H1 (cell line): ENCODE measurements at regions not wholly inside any gene's neighbourhood (a gene's known extent, or its start where the extent isn't known, plus 50 kb on each side); places are given as distances from the start of the nearest gene placed in this dataset.

ENCODE experiments used
- CTCF ChIA-PET: fragments of 300-600 bp; sonication (Branson Sonifier 250); formaldehyde crosslinking; loops from one replicate; lab custom pipeline; 2021; ENCODE audit not compliant: partially characterized antibody; lab: Charles Lee
- POLR2A ChIA-PET: fragments of 300-600 bp; sonication (Branson Sonifier 250); formaldehyde crosslinking; loops from one replicate; lab custom pipeline; 2021; ENCODE audit warnings: inconsistent platforms; ENCODE audit not compliant: partially characterized antibody; lab: Charles Lee
- DNase-seq, 2 experiments: peaks; one replicate each; pipeline versions ENCODE4 v3.0.0 to v3.0.0-alpha.2; 2010 to 2022; ENCODE audit warnings: low spot score in 2 of 2, low read depth in 1 of 2, mixed read lengths in 1 of 2
- FAIRE-seq: peaks from 2 replicates; lab custom pipeline; 2011; peaks lifted over from hg19 to GRCh38; lab: Jason Lieb, UNC
- H2AFZ ChIP-seq: 2 replicates; pipeline ENCODE4 v1.8.1; 2012; ENCODE audit warnings: low read length, inconsistent platforms
- H2AK5ac ChIP-seq: 2 replicates; pipeline ENCODE4 v1.6.1; 2013; ENCODE audit warnings: low read depth, low read length
- H2BK120ac ChIP-seq: replicated peaks from 2 replicates; pipeline ENCODE3; 2013; ENCODE audit warnings: low read depth, low read length, inconsistent platforms
- H2BK12ac ChIP-seq: 2 replicates; pipeline ENCODE4 v1.6.1; 2013; ENCODE audit warnings: low read depth, low read length
- H2BK15ac ChIP-seq: 2 replicates; pipeline ENCODE4 v1.6.1; 2013; ENCODE audit warnings: low read length
- H2BK20ac ChIP-seq: 2 replicates; pipeline ENCODE4 v1.6.1; 2013; ENCODE audit warnings: low read length
- H2BK5ac ChIP-seq: 2 replicates; pipeline ENCODE4 v1.6.1; 2013; ENCODE audit warnings: low read depth, low read length
- H3K14ac ChIP-seq: 2 replicates; pipeline ENCODE4 v1.6.1; 2013; ENCODE audit warnings: inconsistent platforms; ENCODE audit not compliant: insufficient read length
- H3K18ac ChIP-seq: 2 replicates; pipeline ENCODE4 v1.6.1; 2013; ENCODE audit warnings: low read length; ENCODE audit errors: extremely low read depth
- H3K23ac ChIP-seq: 2 replicates; pipeline ENCODE4 v1.6.1; 2013; ENCODE audit warnings: inconsistent platforms; ENCODE audit not compliant: insufficient read length
- H3K23me2 ChIP-seq: 2 replicates; pipeline ENCODE4 v1.6.1; 2013; ENCODE audit warnings: low read depth, low read length
- H3K27ac ChIP-seq: 2 replicates; pipeline ENCODE4 v1.6.1; 2011; ENCODE audit warnings: low read depth, low read length, inconsistent platforms
- H3K27me3 ChIP-seq, 4 experiments: replicated peaks in 1 of 4; 1 replicate in 1 of 4; 2 replicates in 3 of 4; pipeline versions ENCODE4 v1.6.1 to v1.8.1; 2011 to 2013; ENCODE audit warnings: low read length in 3 of 4, mild to moderate bottlenecking in 3 of 4, inconsistent platforms in 2 of 4, mixed read lengths in 2 of 4, moderate library complexity in 1 of 4; ENCODE audit not compliant: control insufficient read depth in 3 of 4, insufficient read depth in 3 of 4; ENCODE audit errors: extremely low read depth in 1 of 4
- H3K36me3 ChIP-seq, 4 experiments: 2 replicates each; pipeline versions ENCODE4 v1.6.1 to v1.8.1; 2011 to 2013; ENCODE audit warnings: mild to moderate bottlenecking in 4 of 4, low read length in 3 of 4, moderate library complexity in 2 of 4, control low read depth in 1 of 4, inconsistent platforms in 1 of 4; ENCODE audit not compliant: insufficient read depth in 4 of 4, control insufficient read depth in 2 of 4
- H3K4ac ChIP-seq: replicated peaks from 2 replicates; pipeline ENCODE3; 2013; ENCODE audit warnings: low read length, low read depth, mixed read lengths, inconsistent platforms; ENCODE audit not compliant: insufficient read length
- H3K4me1 ChIP-seq, 4 experiments: replicated peaks in 1 of 4; 1 replicate in 1 of 4; 2 replicates in 3 of 4; pipeline versions ENCODE4 v1.6.1 to v1.8.1; 2011 to 2013; ENCODE audit warnings: low read length in 3 of 4, inconsistent platforms in 2 of 4, mixed read lengths in 1 of 4; ENCODE audit not compliant: insufficient read depth in 4 of 4, control insufficient read depth in 3 of 4
- H3K4me2 ChIP-seq, 2 experiments: 2 replicates each; pipeline versions ENCODE4 v1.6.1 to v1.8.1; 2011 to 2013; ENCODE audit warnings: low read depth in 2 of 2, low read length in 2 of 2, control low read depth in 1 of 2, inconsistent platforms in 1 of 2, mild to moderate bottlenecking in 1 of 2; ENCODE audit not compliant: insufficient read depth in 1 of 2
- H3K4me3 ChIP-seq, 4 experiments: fragments of 200-600, 300-600 bp in 1 of 4; sonication (generic), shearing (Covaris generic), sonication (Bioruptor Twin) in 1 of 4; 2 replicates each; pipeline versions ENCODE4 v1.5.1 to v1.8.1; 2011 to 2016; ENCODE audit warnings: low read length in 4 of 4, low read depth in 3 of 4, control low read depth in 2 of 4, inconsistent platforms in 2 of 4, mild to moderate bottlenecking in 2 of 4, mixed read lengths in 1 of 4, moderate library complexity in 1 of 4; ENCODE audit not compliant: insufficient read depth in 2 of 4; ENCODE audit errors: extremely low read depth in 1 of 4
- H3K56ac ChIP-seq: replicated peaks from 2 replicates; pipeline ENCODE3; 2013; ENCODE audit warnings: low read depth, mild to moderate bottlenecking, mixed read lengths, low read length, inconsistent platforms; ENCODE audit not compliant: insufficient read length
- H3K79me1 ChIP-seq: 2 replicates; pipeline ENCODE4 v1.6.1; 2013; ENCODE audit warnings: low read depth, low read length, control low read depth
- H3K79me2 ChIP-seq, 2 experiments: 2 replicates each; pipeline versions ENCODE4 v1.6.1 to v1.8.1; 2012 to 2013; ENCODE audit warnings: low read length in 2 of 2, mild to moderate bottlenecking in 2 of 2, inconsistent platforms in 1 of 2; ENCODE audit not compliant: insufficient read depth in 2 of 2, control insufficient read depth in 1 of 2
- H3K9ac ChIP-seq, 4 experiments: replicated peaks in 1 of 4; 1 replicate in 1 of 4; 2 replicates in 3 of 4; pipeline versions ENCODE4 v1.6.1 to v1.8.1; 2011 to 2013; ENCODE audit warnings: low read depth in 3 of 4, low read length in 3 of 4, control low read depth in 2 of 4, mild to moderate bottlenecking in 2 of 4, moderate library complexity in 2 of 4, inconsistent platforms in 1 of 4; ENCODE audit errors: extremely low read depth in 1 of 4
- H3K9me3 ChIP-seq, 2 experiments: 2 replicates each; pipeline versions ENCODE4 v1.6.1 to v1.8.1; 2012 to 2013; ENCODE audit warnings: mild to moderate bottlenecking in 2 of 2, moderate library complexity in 2 of 2, control low read depth in 1 of 2, inconsistent platforms in 1 of 2, low read depth in 1 of 2, low read length in 1 of 2, mixed read lengths in 1 of 2; ENCODE audit not compliant: insufficient read depth in 2 of 2
- H4K20me1 ChIP-seq, 2 experiments: replicated peaks in 1 of 2; 2 replicates each; pipeline versions ENCODE3 to v1.8.1; 2011 to 2013; ENCODE audit warnings: inconsistent platforms in 2 of 2, low read length in 2 of 2, mild to moderate bottlenecking in 1 of 2; ENCODE audit not compliant: insufficient read depth in 2 of 2, control insufficient read depth in 1 of 2
- H4K5ac ChIP-seq: 2 replicates; pipeline ENCODE4 v1.6.1; 2013; ENCODE audit warnings: low read length, low read depth, mixed read lengths, inconsistent platforms; ENCODE audit not compliant: insufficient read length
- H4K8ac ChIP-seq: 2 replicates; pipeline ENCODE4 v1.8.0; 2013; ENCODE audit warnings: mild to moderate bottlenecking, moderate library complexity, low read length, inconsistent platforms; ENCODE audit not compliant: insufficient read depth; ENCODE audit errors: extremely low read depth
- H4K91ac ChIP-seq: replicated peaks from 2 replicates; pipeline ENCODE3; 2013; ENCODE audit warnings: low read length, mixed read lengths, inconsistent platforms; ENCODE audit not compliant: insufficient read length
- TCF12 ChIP-seq: IDR thresholded peaks from 2 replicates; pipeline ENCODE4 v1.6.1; 2011; ENCODE audit warnings: low read depth, mild to moderate bottlenecking, low read length
- WGBS, 2 experiments: shearing (Covaris generic) in 1 of 2; methylation state at CpG; one replicate each; pipeline versions ENCODE4 v1.1.6 to v1.1.7; 2013 to 2015; ENCODE audit warnings: low lambda C conversion rate in 2 of 2, mixed read lengths in 2 of 2, inconsistent platforms in 1 of 2, low coverage in 1 of 2, missing lambda C conversion rate in 1 of 2; ENCODE audit not compliant: insufficient replicate concordance in 2 of 2, insufficient coverage in 1 of 2, insufficient read length in 1 of 2; ENCODE audit errors: extremely low coverage in 1 of 2, missing lambda C conversion rate in 1 of 2; 5-methylcytosine and 5-hydroxymethylcytosine counted together

- Histone ChIP-seq H2BK120ac (no peak overlapping the region), H4K8ac (no peak overlapping the region), H4K20me1 (no peaks in the 10 kb centered on the region), H2BK5ac (no peak overlapping the region), H3K27ac (no peak overlapping the region), H4K91ac (no peak overlapping the region), H3K4ac (no peak overlapping the region), H3K4me3 (no peak overlapping the region), H3K79me1 (no peaks in the 10 kb centered on the region), H2BK15ac (no peak overlapping the region), H3K4me1 (no peaks in the 10 kb centered on the region), H3K14ac (no peak overlapping the region), H3K9ac (no peak overlapping the region), H3K27me3 (no peaks in the 10 kb centered on the region), H3K79me2 (no peaks in the 10 kb centered on the region), H2BK12ac (no peak overlapping the region), H2AK5ac (no peak overlapping the region), H3K23me2 (no peaks in the 10 kb centered on the region), H3K23ac (no peak overlapping the region), H3K18ac (no peak overlapping the region), H3K4me2 (no peak overlapping the region), H2BK20ac (no peak overlapping the region), H3K9me3 (peaks cover 5% of the 10 kb centered on the region in 2 experiments; a peak in 2 of 4 replicates), H3K36me3 (no peaks in the 10 kb centered on the region), H4K5ac (no peak overlapping the region), H2AFZ (no peak overlapping the region), H3K56ac (no peak overlapping the region)
- no peak for DNase-seq
- WGBS, 2 experiments, result 90% methylated on average over 7 of the region's 7 CpGs; no CpG with 5 or more reads in 1 of the 2 experiments
- POLR2A ChIA-PET, result no interaction called here
- CTCF ChIA-PET, result interaction anchor here (0.6 to 0.7 kb wide), 2 partner anchors 9 to 19 kb away, joined by 3 read pairs; no protein-coding TSS in a partner anchor
- FAIRE-seq, result no peak
- TF ChIP-seq TCF12, result no peak
Observed at GRCh38 chr10:129184196-129184595, 282.8 kb upstream of the MGMT start.
